GM19455 (cell line): ENCODE measurements at regions not wholly inside any gene's neighbourhood (a gene's known extent, or its start where the extent isn't known, plus 50 kb on each side); places are given as distances from the start of the nearest gene placed in this dataset.
A peak's percentile ranks its signal among the peaks of the same experiment; 100 is the strongest.
"Not testable (repeated sequence)": the region's sequence is repeated elsewhere in the genome, so short reads cannot be mapped to it uniquely, and the experiment has no call there.

Experiments used
- ATAC-seq: cut with Tn5 transposase; IDR thresholded peaks from one replicate; pipeline ENCODE4 v1.9.1; 2021; ENCODE audit not compliant: unreplicated experiment

DNA sequence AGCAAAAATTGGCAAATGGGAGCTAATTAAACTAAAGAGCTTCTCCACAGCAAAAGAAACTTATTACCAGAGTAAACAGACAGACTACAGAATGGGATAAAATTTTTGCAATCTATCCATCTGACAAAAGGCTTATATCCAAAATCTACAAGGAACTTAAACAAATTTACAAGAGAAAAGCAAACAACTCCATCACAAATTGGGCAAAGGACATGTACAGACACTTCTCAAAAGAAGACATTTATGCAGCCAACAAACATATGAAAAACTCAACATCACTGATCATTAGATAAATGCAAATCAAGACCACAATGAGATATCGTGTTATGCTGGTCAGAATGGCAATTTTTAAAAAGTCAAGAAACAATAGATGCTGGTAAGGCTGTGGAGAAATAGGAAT is 315.6 kb downstream of the DMAC1 start:
- not testable (repeated sequence) for ATAC-seq

DNA sequence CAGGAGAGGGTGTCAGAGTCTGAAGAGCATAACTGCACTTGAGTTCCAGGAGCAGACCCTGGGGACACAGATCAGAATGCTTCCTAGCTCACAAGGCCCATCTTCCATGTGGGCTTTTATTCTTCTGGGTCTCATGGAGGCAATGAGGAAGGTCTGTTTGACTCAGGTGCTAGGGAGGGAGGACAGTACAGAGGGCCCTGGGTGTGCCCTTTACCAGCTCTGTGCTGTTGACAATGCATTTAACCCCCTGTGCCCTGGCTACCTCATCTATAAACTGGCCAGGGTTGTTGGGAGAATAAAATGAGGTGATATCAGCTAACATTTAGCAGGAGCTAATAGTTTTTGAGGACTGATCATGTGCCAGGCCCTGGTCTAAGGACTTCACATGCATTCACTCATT is 318.0 kb downstream of the DMAC1 start:
- no peak for ATAC-seq

DNA sequence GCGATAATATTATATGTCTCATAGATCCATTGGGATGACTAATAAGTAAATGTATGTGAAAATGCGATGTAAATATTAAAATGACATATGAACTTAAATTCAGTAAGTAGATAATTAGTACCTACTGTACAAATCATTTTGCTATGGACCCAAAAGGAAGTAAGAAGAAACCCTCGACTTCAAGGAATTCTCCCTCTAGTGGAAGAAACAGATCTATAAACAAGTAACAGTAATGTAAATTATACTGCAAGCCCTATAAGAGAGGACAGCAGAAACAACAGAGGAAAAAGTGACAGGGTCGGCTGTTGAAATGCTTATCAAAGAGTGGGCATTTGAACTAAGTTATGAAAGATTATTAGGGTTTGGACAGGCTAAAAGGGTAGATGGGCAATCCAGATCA is 320.3 kb downstream of the DMAC1 start:
- ATAC-seq, result no peak

DNA sequence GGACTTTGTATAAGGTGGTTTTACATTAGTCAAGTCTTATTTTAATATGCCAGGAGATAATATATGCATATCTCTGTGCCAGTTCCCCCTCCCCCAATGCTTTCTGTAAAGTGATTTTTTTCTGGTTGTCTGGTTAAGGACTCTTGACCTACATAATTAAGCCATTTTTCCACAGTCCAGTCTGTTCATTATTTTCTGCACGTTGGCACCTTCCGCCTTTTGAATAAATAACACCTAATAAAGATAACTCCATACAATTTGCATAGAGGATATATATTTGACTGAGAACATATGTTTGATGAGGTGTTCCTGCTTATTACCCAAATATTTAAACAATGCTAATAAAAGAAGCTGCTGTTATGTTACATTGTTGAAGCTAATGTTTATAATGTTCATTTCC is 320.9 kb downstream of the DMAC1 start:
- no peak for ATAC-seq

DNA sequence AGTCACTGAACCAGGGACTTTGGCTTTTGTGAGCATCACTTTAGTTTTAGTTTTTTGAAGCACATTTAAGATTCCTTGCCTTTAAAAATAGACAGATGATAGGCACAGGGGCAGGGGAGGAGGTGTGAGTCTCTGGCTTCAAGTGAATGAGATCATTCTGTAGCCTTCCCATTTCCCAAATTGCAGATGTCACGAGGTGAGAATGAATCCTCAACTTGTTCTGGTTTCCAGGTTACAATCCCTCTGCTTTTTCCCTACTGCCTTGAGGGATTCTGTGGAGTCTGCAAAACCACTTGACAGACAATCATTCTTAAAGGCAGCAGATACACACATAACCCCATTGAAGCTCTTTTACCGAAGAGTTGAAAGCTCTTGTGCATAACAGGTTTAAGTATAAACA is 332.4 kb downstream of the DMAC1 start:
- ATAC-seq, result no peak

DNA sequence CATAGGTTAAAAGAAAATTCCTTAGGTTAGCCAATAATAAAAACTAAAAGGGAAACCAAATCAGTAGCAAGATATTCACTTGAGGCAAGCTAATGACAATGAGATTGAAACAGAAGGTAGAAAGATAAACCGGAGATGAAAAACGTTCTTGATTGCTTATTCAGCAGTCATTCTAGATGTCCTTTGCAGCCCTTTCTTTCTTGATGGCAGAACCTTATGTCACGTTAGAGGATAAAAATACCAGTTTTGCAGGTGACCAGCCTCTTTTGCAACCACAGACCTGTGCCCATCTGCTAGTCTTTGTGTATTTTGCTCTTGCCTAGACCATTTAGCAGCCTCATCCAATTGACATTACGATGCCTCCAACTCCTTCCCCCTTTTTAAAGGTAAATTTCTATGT is 337.8 kb downstream of the DMAC1 start:
- ATAC-seq, result no peak

DNA sequence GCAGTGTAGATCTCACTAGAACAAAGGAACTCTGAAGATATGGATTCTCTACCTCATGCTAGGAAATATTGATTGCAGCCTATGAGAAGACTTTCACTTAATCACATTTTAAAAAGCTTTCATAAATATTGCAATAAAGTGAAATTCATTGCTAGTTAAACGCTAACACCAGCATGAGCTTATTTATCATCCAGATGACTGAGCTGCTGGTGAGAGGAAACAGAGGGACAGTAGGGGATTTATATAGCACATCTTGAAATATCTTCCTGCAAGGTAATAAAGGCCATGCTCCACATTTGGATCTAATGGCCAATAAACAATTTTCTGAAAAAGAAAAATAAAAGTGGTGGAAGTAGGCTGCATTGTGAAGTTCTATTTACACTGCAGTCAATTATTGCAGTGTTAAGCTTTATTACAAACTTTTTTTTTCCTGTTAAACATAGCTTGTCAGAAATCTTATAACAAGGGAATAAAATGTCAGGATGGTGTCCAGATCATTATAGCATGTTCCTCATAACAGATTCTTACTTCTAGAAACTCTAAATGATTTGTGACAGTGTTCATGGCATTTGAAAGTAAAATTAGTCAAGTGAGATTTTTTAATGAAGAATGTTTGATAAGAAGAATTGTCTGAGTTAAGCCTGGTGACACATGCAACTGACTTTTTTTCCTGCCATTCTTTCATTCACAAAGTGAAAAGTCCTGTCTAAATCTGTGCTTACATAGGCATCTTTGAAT is 342.6 kb downstream of the DMAC1 start:
- ATAC-seq, result no peak

DNA sequence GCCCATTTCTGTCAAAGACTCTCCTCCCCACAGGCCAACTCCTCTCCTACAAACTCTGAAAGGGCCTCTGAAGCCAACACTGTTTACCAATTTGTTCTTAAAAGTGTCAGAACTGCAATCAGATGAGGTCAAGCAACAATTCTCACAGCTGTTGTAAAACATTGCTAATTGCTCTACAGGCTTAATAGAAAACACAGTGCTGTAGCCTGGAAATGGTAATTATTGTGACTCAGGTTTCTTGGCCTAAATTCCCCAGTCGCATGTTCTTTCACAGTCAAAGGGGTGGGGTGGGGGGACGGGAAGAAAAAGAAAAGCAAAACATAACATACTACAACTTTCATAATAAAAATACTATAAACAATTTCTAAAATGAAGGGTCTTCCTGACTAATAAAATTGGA is 343.2 kb downstream of the DMAC1 start:
- no peak for ATAC-seq

DNA sequence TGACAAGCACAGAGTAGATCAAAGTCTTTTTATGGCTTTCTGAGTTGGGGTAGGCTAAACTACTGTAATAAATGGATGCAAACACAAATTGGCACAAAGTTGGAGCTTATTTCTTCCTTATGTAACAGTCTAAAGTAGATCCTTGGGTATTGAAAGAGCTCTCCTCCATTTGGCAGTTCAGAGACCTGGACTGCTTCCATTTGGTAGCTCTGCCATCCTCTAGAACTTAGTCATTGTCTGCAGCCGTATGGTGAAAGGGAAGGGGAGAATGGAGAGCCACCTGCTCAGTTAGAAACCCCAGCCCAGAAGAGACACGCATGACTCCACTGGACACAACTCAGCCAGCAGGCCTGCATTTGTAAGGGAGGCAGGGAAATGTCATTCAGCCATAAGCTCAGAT is 345.0 kb downstream of the DMAC1 start:
- ATAC-seq, result no peak

DNA sequence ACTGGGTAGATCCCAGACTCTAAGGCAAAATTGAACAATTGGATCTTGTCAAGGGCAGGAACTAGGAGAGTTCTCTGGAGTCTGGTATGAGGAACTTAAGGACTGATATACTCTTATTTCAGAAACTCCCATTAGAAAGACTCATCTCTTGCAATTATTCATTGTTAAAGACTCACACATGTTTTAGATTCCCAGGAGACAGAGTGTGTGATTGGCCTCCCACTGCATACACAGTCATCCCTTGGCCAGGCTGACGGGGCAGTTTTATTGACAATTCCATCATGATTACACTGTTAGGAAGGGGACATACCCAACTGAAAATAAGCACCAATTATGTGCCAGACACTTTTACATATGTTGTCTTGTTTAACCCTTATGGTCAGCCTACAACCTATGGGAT is 347.2 kb downstream of the DMAC1 start:
- ATAC-seq, result no peak

DNA sequence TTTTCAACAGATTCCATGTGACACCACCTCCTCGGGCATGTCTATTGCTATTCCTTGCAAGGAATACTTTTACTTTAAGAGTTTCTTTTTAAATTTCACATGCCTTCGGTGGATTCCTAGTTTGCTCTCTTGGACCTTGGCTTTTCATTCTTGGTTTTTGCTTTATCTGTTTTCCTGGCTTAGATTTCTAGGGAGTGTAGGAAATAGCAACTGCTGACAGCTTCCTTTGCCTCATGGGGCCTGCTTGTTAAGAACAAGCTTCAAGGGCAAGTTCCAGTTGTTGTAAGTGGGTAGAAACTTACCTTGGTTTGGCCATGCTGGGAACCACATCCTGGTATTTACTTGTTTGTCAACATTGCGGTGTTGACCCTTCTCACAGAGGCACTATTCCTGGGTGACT is 348.5 kb downstream of the DMAC1 start:
- ATAC-seq, result no peak

DNA sequence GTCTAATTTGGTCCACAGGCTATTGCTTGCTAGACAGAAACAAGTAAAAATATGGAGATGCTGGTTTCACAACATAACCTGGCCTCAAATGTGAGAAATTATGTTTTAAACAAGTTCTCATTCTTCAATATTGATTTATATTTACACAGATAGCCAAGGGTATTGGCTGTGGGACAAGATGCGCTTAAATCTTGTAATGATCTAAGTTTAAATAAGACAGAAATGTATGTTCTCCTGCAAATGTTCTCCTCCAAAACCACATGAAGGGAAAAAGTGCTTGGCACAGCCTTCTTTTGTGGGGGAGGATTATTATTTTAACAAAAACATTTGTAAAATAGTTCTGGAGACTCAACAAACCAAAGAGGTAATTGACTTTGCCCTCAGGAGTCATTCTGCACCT is 356.0 kb downstream of the DMAC1 start:
- ATAC-seq, result no peak

DNA sequence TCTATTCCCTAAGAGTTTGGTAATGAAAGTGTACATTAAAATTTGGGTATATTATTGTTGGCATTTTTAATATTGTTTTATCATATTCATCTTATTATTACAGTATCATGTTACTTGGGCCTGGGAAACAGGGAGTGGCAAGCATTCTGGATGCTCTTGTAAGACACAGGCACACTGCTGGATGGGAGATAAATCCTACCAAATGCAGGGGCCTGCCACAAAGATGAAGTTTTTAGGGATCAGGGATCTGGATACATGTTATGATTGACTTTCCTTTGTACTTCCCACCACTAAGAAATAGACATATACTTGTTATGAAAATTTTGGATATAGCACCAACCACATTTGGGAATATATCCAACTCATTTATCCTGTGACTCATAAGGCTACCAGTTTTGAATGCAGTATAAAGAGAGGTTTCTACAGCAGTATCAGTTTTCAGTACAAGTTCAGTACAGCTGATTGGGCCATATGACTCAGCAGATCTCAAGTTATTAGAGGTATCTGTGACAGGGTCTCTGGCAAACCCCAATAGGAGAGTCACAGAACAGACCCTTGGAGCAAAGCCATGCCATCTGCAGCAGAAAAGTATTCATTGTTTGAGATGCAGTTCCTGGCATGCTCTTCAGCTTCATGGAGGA is 360.1 kb downstream of the DMAC1 start:
- ATAC-seq, result no peak

DNA sequence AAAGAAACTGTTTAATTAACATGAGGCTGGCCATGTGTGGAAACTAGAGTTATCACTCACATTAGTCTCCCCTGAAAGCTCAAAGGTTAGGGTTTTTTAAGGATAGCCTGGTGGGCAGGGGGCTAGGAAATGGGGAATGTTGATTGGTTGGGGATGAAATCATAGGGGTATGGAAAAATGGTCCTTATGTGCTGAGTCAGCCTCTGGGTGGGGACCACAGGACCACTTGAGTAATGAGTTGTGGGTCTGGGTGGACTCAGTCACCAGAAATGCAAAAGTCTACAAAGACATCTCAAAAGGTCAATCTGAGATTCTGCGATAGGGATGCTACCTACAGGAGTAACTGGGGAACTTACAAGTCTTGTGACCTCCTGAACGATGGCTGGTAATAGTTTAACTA is 362.8 kb downstream of the DMAC1 start:
- no peak for ATAC-seq

DNA sequence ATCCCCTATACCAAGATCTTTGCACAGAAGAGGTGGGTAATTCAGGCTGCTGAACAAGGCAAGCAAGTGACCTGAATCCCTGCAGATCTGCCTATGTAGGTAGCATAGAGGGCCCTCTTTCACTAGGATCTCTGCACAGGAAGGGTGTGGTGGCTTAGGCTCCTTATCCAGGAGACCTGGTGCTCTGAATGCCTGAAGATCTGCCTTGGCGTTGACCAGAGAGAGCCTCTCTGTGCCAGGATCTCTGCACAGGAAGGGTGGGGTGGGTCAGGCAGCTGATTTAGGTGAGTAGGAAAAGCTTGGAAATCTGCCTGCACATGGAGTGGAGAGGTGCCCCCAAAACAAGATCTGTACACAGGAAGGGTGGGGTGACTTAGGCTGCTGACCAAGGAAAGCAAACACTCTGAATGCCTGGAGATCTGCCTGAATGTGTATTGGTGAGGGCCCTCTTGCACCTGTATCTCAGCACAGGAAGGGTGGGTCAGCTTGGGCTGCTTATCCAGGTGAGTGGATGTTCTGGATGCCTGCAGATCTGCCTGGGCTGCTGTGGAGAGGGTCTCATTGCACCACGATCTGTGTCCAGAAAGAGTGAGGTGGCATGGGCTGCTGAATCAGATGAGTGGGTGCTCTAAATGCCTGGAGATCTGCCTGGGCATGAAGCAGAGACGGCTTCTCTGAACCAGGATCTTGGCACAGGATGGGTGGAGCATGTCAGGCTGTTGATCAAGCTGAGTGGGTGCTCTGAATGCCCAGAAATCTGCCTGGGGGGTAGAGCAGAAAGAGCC is 365.9 kb downstream of the DMAC1 start:
- ATAC-seq, result no peak

DNA sequence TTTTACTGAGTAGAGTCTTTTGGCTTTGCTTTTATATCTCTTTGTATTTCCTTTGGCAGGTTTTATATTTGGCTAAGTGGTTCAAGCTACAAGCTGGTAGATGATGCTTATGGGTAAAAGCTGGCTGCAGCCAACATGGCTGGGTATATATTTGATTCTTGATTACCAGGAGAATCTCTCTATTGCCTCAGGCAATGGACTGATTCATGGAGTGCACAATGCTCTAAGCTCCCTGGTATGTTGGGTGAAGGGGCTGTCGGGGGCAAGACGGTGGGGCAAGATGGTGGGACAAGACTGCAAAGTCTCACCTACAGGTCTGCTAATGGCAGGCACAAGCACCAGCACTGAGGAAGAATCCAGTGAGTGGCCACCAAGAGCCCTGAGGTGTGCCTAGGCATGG is 366.6 kb downstream of the DMAC1 start:
- ATAC-seq, result no peak

DNA sequence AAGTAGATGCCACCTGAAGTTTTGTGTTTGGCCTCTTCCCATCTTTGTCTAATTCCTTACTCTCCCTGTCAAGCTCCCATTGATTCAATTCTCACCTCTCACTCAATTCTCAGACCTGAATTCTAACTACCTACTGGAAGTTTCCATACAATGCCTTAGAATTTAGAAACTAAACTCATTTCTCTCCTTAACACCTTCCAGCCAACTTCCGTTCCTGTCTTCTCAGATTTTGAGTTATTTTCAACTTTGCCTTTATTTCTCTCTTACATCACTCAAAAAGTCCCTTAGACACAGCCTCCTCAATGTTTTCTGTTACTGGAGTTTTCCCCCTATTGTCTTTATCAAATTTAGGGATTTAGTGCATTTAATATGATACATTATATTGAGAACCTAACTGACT is 382.2 kb downstream of the DMAC1 start:
- not testable (repeated sequence) for ATAC-seq

DNA sequence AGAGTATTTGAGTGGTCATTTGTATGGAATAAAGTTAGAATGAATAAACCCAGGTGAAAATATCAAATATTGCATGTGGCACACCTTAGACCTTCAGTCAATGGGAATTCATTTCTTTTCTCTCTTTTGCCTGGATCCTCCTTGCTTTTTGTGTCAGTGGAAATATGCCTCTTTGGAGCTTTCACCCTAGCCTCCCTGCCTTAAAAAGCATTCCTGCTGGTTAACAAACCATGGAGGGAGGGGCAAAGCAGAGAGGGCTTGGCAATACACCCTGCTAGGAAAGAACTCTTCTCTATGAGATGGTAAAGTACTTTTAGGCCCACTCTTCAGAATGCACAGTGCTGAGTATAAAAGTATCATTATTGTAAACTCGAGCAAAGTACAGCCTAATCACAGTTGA is 383.7 kb downstream of the DMAC1 start:
- ATAC-seq, result no peak

DNA sequence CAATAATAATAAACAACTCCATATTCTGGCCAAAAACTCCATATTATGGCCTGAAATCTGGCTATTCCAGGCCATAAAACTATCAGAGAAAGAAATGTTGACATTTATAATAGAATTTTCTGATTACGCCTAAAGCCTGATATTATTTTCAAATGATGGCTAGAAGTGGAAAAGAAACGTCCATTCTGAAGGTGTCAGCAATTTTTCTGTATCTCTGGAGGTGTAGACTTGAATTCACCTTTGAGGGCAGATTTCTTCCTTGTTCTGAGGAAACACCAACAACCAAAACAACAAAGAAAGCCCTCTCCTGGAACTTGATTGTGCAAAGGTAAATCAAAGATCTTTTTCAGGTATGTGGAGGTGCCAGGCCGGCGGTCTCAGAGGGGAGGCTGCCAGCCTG is 390.7 kb downstream of the DMAC1 start:
- no peak for ATAC-seq

DNA sequence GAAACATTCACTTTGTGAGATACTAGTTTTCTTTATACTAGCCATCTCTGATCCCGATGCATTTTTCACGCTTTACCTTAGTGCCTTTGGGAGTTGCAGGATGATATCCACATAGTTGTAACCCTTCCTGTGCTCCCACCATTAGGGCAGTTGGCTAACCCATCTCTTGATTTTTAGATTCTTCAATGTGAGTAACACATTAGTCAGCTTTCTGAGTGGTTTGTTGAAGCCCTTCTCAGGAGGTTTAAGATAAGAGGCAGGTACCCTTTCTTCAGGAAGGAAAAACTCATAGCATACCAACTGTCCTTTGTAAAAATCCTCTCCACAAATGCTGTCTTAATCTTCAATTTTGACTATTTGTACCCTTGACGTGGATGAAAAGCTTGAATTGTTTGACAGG is 392.3 kb downstream of the DMAC1 start:
- no peak for ATAC-seq

DNA sequence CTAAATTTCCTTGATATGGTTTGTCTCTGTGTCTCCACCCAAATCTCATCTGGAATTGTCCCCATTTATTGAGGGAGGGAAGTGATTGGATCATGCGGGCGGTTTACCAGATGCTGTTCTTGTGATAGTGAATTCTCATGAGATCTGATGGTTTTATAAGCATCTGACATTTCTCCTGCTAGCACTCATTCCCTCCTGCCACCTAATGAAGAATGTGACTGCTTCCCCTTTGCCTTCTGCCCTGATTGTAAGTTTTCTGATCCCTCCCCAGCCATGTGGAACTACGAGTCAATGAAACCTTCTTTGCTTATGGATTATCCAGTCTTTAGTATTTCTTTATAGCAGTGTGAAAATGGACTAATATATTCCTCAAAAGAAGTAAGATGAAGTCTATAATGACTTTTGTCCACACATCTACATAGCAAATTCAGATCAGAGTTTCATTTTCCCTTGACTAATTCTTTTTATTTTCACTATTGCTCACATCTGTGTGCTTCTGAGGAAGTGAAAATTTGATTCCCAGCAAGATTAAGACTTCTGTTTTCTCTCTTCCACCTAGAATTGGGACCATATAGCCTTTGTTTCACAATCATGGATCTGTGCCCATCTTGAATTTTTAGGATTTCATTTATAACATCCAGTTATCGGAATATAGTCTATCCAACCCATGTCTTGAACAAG is 393.5 kb downstream of the DMAC1 start:
- peak; percentile 60 for ATAC-seq
